ENCODE measurements at regions not wholly inside any gene's neighbourhood (a gene's known extent, or its start where the extent isn't known, plus 50 kb on each side); places are given as distances from the start of the nearest gene placed in this dataset.

- TF ChIP-seq ZNF165 (CRISPR knock-in tag; IDR thresholded peaks at IDR 0.05; ENCODE audit: borderline replicate concordance) = no peak
- no peak for TF ChIP-seq ADNP (tag; IDR thresholded peaks at IDR 0.05)
- no peak for TF ChIP-seq SNRNP70 (optimal IDR thresholded peaks at IDR 0.05; ENCODE audit: low read depth, low read length)
- TF ChIP-seq DNMT1 (IDR thresholded peaks at IDR 0.05) = no peak
- TF ChIP-seq, protein P1, sequence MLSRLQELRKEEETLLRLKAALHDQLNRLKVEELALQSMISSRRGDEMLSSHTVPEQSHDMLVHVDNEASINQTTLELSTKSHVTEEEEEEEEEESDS (CRISPR knock-in tag; IDR thresholded peaks at IDR 0.05) = no peak
- TF ChIP-seq HDAC1 (IDR thresholded peaks at IDR 0.05) = no peak
- TF ChIP-seq TRIM28 (IDR thresholded peaks at IDR 0.05) = no peak
- no peak for TF ChIP-seq BRF1 (IDR thresholded peaks at IDR 0.05; ENCODE audit: borderline replicate concordance, extremely low read depth, insufficient read length)
- TF ChIP-seq KLF10 (CRISPR knock-in tag; IDR thresholded peaks at IDR 0.05) = no peak
- no peak for TF ChIP-seq CHAMP1 (IDR thresholded peaks at IDR 0.05)
- TF ChIP-seq FOXA1 (IDR thresholded peaks at IDR 0.05; ENCODE audit: borderline replicate concordance) = no peak
- POLR2A ChIA-PET = no interaction called here
- in situ Hi-C loops (cut with MboI) = no loop called here
- Histone ChIP-seq H3K4me3 (no peak overlapping the region), H3K9ac (ENCODE audit: insufficient read depth in 1 of 2, low read depth in 2 of 2, low read length in 2 of 2) (no peak overlapping the region), H3K9me3 (replicated peaks; ENCODE audit: control insufficient read depth, insufficient read depth, low read depth, low read length) (no peaks in the 10 kb centered on the region), H3K27me3 (ENCODE audit: control insufficient read depth in 2 of 2, insufficient read depth in 2 of 2, low read length in 2 of 2) (no peaks in the 10 kb centered on the region; a peak in 1 of 5 replicates), H2AFZ (ENCODE audit: low read depth, low read length) (no peak overlapping the region), H3K79me2 (ENCODE audit: control insufficient read depth, insufficient read depth, low read length) (no peaks in the 10 kb centered on the region), H3K36me3 (ENCODE audit: control insufficient read depth, insufficient read depth, low read length) (no peaks in the 10 kb centered on the region), H3K4me1 (replicated peaks in 1 of 2; ENCODE audit: control insufficient read depth in 2 of 2, insufficient read depth in 2 of 2, low read length in 2 of 2) (no peaks in the 10 kb centered on the region), H4K20me1 (replicated peaks; ENCODE audit: control insufficient read depth, insufficient read depth, low read length) (no peaks in the 10 kb centered on the region), H3K27ac (ENCODE audit: extremely low read depth, low read depth, low read length) (no peak overlapping the region), H3K9me1 (ENCODE audit: control insufficient read depth, insufficient read depth, low read length) (no peaks in the 10 kb centered on the region), H3K4me2 (ENCODE audit: insufficient read depth, low read length) (no peak overlapping the region)
- ATAC-seq = no peak
- no peak for DNase-seq (ENCODE audit: extremely low read depth in 1 of 4, low spot score in 3 of 4)
- CTCF ChIA-PET (ENCODE audit: low intra/inter-chr PET ratio) = no interaction called here
- intact Hi-C loops (cut with micrococcal nuclease) = loop anchor here (5.0 kb wide), 1 partner anchor 411 kb away; no protein-coding TSS in a partner anchor
- no peak for FAIRE-seq
- BruUV-seq (replicated peaks) = no TSS peak
These were observed 80.6 kb upstream of the DBX2 start for GRCh38 chr12:45131506-45131905.
